ENCODE measurements at regions not wholly inside any gene's neighbourhood (a gene's known extent, or its start where the extent isn't known, plus 50 kb on each side); places are given as distances from the start of the nearest gene placed in this dataset.
A peak's percentile ranks its signal among the peaks of the same experiment; 100 is the strongest.
"Not testable (repeated sequence)": the region's sequence is repeated elsewhere in the genome, so short reads cannot be mapped to it uniquely, and the experiment has no call there.

DNA sequence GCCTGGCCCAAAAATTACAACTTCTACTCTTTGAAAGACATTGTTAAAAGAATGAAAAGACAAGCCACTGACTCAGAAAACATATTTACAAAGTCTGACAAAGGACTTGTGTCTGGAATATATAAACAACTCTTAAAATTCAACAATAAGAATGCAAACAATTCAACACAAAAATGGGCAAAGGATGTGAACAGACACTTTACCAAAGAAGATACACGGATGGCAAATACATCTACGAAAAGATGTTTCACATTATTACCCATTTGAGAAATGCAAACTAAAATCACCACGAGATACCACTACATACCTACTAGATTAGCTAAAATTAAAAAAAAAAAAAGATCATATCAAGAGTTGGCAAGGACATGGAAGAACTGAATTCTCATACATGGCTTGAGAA lies 80.8 kb upstream of the METRNL start:
- no peak for DNase-seq (ENCODE audit: low read depth)

DNA sequence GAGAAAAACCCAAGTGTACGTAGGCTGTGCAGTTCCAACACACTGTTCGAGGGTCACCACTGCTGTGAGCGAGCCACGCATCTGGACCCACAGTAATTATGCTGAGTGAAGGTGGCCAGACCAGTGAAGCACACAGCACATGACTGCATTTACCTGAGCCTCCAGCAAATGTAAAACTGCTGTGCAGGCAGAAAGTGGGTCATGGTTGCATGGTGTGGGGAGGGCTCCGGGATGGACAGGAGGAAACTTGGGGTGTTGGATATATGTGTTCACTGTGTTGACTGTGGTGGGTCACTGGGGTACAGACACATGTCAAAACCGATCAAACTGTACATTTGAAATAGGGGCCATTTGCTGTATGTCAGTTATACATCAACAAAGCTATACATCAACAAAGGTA lies 78.7 kb upstream of the METRNL start:
- DNase-seq (ENCODE audit: low read depth) = no peak

DNA sequence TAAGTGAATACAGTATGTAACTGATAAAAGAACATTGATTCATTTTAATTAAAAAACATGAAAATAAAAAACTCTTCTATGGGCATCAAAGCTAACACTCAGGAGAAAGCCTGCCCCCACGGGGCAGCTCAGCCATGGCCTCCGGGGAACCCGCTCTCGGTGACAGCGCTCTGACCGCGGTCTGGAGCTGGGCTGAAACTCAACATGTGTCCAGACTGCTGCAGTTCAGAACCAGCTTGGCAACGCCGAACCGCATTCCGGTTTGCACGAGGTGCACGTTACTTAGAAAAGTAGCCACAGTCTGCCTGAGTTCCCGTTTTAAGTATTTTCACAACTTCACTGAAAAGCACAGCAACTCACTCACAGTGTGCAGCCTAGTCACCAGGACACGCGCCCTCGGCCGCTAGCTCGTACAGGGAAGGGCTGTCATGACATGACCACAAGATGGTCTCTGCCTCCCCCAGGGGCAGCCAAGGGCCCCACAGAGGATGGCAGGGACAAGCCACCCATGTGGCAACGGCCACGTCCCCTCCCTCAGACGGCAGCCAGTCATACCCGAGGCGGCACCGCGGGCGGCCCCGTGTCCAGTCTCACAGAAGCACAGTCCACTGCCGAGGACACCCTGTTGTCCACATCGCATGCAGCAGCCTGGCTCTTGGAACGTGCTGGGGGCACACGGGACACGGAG lies 77.1 kb upstream of the METRNL start:
- no peak for DNase-seq (ENCODE audit: low read depth)

DNA sequence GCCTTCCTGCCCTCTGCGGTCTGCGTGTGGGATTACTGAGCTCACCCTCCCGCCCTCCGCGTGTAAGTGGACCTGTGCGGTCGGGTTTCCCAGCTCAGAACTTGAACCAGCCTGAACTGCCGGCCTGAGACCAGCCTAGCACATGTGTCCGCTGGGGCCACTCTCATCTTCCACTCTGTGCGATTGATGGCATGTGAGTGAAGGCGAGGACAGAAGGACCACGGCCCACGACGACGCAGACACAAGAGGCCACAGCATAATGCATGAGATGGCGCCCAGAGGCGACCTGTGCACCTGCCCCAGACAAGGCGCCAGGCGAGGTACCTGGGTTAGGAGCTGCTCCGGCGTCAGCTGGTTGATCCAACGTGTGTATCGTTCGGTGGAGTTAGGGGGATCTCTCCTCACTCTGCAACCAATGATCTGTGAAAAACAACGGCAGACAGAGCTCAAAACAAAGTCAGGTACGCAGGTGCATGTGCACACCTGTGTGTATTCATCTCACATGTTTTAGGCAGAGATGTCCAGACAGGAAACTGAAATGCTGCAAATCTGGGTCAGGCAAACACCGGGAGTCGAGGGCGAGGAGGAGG lies 74.5 kb upstream of the METRNL start:
- DNase-seq (ENCODE audit: low read depth) = no peak

DNA sequence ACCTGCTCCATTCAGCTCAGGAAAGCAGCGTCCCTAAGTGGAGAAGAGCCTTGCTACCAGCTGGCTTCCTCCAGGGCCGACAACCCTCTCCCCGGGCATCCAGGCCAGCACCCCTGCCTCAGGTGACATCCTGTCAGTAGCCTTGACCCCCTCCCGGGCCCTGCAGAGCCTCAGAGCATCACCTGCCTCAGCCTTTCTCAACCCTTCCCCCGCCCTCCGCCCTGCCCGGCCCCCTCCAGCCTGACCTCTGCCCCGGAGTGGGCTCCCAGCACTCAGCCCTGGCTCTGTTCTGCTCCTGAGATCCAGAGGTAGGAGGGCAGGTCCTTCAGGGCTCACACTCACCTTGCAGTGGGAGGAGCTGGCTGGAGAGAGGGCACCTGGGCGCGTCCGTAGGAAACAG lies 73.8 kb upstream of the METRNL start:
- no peak for DNase-seq (ENCODE audit: low read depth)

DNA sequence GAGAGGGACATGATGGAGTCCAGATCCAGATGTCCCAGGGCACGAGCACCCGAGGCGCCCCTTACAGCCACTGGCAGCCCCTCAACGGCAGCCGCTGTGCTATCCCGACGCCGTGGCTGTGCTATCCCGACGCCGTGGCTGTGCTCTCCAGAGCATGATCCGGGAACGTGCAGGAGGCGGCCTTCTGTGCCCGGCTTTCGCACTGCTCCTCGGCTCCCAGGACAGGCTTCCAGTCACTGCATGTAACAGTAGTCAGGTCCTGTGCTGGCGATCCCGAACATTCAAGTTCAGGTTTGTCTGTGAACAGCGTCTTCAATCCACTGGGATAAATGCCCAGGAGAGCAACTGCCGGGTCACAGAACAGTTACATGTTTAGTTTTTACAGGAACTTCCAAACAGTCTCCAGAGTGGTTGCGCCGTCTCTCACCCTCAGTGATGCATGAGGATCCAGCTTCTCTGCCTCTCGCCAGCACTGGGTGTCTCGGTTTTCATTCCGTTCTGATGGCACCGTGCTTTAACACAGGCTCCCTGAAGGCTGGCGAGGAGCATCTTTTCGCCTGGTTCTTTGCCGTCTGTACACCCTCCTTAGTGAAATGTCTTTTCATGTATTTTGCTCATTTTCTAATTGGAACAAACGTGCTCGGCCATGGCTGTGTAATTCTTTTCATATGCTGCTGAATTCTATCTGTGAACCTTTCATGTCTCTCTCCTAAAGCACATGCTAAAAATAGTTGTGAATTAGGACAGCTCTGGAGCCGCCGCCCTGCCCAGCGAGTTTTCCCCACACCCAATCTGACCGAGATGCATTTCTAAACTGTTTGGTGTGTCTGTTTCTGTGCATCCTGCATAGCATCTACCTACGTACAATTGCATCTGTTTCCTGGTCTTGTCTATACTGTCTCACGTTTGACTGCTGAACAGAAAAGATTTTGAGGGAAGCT lies 72.6 kb upstream of the METRNL start:
- no peak for DNase-seq (ENCODE audit: low read depth)

DNA sequence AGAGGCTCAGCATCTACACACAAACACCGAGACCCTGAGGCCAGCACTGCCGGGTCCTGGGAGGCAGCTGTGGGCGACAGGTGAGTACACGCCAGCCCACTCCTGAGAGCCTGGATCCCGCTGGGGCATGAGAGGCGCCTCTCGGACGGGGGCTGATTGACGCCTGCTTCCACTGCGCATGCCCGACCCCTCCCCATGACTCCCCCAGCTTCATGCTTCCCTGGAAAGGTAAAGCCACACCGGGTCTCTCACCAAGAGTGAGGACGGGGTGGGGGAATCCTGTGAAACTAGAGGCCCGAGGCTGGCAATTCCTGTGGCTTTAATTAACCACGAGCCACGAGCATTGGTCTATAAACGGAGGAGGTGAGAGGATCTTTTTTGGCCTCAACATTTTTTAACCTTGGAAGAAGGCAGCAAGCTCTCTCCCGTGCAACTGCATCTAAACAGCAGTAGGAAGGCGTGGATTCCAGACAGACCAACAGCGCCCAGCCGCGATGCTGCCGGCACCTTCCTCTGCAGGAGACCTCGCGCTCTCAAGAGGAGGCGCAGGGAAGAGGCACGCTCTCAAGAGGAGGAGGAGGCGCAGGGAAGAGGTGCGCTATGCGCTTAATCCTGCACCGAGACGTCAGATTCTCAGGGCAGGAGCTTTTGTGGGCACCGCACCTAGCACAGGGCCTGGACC lies 71.8 kb upstream of the METRNL start:
- peak; percentile 3 for DNase-seq (ENCODE audit: low read depth)

DNA sequence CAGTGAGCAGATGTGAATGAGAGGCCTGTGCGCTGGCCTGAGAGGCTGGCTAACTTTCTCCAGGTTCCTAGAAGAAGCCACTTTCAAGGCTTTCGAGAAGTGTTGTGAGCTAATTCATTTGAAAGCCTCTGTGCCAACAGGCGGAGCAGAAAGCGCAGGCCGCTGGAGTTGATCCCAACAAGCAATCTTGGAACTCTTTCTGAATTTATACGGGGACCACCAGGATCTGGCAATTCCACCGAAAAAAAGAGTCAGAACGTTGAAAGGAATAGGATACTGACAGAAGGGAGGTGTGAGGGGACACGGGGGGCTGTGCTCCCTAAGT lies 71.3 kb upstream of the METRNL start:
- DNase-seq (ENCODE audit: low read depth) = no peak

DNA sequence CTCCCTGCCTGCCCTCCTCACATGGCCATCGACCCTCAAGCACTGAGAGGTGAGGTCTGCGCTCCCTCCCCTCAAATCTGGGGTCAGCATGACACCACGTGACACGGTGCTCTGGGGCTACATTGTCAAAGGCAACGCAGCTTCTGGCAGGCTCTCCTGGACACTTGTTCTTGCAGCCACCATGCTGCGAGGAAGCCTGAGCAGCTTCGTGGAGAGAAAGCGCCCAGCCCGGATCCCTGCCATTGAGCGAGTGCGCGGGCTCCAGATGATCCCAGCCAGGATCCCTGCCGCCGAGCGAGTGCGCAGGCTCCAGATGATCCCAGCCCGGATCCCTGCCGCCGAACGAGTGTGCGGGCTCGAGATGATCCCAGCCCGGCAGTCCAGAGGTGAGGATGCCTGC lies 70.9 kb upstream of the METRNL start:
- DNase-seq (ENCODE audit: low read depth) = no peak

DNA sequence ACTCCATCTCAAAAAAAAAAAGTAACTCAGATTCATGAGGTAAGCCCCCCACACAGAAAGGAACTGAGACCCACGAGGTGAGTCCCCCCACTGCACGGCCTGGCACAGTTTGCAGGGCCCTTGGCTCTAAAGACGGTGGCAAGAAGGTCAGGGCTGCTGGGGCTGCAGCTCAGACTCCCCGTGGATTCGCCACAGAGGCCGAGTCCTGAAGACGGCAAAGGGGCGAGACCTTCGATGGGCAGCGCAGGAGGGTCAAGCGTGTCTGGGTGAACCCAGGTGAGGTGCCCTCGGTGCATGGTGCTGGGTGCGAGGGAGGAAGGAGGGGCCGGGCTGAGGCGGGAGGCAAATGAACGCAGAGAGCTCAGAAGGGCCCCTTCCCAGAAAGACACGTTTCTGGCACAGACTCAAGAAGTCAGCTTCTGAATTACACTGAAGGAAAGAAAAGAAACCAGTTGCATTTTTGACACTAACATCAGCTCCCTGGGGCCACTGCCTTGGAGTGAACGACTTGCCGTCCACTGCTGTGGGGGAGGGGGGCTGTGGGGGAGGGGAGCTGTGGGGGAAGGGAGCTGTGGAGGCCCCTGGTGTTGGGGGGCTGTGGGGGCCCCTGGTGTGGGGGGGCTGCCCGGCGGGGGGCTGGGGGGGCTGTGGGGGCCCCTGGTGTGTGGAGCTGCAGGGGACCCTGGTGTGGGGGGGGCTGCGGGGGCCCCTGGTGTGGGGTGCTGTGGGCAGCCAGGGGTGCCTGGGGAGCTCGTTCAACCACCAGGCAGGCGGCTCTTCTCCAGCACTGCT lies 69.8 kb upstream of the METRNL start:
- DNase-seq (ENCODE audit: low read depth) = no peak

DNA sequence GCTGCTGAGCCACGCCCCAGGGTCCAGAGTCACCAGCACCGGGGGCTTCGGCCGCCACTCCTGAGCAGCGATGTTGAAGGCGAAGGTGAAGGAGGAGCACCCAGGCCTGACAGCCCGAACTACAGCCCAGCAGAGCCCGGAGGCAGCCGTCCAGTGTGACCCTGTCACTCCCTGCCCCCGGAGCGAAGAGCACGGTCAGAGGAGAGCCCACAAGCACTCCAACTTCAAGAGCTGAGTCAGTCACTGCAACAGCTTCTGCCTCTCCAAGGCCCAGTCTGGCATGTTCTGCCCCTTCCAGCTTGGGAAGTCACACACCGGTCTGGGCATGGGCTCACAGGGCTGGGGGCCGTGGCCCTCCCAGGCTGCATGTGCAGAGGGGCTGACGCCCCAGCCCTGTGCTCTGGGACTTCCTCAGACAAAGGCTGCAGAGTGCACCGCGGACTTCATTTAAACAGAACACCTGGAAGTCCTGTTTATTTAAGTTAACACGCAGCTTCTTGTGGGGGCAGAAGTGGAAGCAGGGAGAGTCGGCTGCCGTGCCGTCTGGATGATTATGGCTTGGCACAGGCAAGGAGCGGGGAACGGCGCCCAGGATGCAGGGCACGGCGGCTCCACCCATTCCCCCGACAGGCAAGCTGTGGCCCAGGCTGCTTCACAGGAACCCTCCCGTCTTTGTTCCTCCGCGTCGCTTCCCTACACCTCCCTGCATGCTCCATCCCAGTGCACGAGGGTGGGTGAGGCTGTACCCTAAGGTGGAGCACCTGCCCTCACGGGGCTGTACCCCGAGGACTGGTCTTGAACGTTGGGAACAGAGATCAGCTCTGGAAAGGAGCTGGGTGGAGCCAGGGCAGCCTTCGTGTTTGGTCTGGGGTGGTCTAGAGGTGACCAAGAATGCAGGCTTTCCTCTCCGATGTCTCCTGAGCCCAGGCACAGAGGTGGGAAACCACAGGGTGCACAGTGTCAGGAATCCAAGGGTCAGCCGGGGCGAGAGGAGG lies 68.9 kb upstream of the METRNL start:
- DNase-seq (ENCODE audit: low read depth) = no peak

DNA sequence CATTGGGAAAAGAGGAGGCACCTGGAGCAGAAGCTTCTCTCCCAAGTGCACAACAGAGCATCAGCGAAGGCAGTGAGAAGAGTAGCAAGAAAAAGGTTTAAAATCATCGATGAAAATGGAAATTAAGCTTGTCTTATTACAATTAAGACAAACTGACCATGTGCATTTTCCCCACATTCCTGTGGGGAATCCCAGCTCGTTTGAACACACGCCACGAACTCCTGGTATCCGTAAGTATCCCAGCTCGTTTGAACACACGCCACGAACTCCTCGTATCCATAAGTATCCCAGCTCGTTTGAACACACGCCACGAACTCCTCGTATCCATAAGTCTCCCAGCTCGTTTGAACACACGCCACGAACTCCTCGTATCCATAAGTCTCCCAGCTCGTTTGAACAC lies 67.7 kb upstream of the METRNL start:
- DNase-seq (ENCODE audit: low read depth) = not testable (repeated sequence)

DNA sequence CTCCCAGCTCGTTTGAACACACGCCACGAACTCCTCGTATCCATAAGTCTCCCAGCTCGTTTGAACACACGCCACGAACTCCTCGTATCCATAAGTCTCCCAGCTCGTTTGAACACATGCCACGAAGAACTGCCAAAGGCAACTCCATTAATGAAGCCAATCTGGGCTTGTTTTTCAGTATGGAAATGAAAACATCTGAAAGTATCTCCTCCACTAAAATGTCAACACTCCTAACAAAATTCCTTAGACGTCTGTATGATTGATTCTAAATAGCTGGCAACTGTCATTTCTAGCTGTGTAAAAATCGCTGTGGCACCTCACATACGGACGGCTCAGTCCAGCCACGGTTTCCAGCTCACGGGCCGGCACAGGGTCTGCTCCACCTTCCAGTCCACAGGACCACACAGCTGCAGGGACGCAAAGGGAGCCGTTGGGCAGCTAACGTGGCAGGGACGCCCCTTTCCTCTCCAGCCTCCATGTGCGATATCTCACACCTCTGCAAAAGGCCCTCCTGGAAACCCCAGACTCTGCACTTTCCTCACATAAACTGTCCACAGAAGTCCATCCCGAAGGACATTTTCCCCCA lies 67.1 kb upstream of the METRNL start:
- DNase-seq (ENCODE audit: low read depth) = no peak

DNA sequence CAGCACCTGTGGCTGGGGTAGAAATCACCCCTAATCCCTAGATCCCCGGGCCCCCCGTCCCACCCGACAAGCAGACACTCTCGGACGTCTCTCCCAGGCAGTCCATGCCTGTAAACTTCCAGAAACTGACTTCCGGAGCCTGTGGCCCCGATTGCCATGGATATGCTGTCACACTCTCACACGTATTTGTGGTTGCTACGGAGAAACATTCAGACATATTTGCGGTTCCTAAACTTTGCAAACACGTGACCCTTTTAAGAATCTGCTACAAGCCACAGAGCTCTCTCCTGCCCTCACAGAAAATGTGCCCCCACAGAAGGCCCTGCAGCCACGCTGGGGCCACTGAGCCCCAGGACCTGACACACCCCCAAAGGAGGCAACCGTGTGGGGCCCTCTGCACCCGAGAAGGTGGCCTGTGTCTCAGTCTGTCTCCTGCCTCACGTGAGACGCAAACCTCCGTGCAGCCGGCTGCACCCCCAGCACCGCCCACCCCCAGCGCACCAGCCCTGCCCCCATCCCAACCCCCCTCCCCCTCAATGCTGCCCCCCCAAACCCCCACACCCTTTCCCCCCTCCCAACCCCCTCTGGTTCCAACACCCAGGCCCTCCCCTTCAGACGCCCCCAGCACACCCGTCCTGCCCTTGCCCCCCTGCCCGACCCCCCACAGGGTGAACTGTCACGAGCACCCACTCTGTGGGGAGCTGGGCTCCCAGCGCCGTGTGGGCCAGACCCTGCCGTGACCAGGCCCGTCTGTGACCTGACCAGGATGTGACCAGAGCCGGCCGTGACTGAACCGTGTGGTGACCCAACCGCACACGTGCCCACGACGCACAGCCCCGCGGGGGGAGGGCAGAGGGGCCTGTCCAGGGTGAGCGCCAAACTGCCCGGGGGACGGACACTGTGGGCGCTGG lies 66.3 kb upstream of the METRNL start:
- DNase-seq (ENCODE audit: low read depth) = peak; percentile 11

DNA sequence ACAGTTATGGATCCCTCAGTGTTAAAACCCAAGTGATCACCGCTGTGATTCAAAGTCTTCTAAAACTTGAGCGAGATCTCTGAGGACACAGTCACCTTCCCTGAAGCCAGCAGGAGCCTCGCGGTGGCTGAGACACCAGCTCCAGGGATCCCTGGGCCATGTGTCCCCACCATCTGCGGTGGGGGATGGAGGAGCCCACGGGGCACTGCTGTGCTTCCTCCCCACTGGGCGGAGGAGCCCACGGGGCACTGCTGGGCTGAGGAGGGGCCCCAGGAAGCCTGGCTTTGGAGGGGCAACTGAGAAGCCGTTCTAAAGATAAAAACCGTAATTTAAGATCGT lies 65.7 kb upstream of the METRNL start:
- no peak for DNase-seq (ENCODE audit: low read depth)

DNA sequence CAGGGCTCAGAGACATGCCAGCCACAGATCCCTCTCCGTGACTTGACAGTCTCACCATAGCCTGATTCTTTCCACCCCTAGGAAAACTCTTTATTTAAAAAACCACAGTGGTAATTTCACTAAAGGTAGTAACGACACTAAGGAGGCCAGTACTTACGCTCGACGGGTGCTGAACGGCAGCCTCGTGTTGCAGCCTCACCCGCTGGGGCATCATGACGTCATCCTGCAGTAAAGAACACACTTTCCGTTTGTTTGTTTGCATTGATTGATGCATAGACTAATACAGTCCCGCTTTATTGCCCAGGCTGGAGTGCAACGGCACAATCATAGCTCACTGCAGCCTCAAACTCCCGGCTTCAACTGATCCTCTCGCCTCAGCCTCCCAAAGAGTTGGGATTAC lies 65.1 kb upstream of the METRNL start:
- no peak for DNase-seq (ENCODE audit: low read depth)

DNA sequence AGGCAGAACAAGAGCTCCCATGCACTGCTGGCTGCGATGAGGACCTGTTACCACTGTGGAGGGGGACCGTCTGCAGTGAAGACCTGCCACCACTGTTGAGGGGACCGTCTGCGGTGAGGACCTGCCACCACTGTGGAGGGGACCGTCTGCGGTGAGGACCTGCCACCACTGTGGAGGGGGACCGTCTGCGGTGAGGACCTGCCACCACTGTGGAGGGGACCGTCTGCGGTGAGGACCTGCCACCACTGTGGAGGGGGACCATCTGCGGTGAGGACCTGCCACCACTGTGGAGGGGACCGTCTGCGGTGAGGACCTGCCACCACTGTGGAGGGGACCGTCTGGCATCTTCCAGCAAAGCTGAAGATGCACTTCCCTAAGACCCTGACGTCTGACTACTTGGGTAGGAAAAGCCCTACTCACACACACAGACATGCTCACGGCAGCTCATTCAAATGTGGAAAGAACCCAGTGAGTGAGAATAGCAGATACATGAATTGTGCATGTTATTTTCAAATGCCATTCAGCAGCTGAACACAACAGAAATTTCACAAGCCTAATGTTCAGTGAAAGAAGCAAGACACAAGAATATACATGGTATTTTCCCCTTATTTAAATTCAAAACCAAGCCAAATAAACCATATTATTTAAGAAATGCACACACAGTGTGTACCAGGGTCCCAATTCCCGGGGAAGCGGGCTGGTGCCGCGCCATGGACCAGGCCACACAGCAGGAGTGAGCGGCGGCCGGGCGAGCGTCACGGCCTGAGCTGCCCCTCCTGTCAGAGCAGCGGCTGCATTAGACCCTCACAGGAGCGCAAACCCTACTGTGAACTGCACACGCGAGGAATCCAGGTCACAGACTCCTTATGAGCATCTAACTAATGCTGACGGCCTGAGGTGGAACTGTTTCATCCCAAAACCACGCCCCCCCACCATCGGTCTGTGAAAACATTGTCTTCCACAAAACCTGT lies 64.2 kb upstream of the METRNL start:
- DNase-seq (ENCODE audit: low read depth) = no peak

DNA sequence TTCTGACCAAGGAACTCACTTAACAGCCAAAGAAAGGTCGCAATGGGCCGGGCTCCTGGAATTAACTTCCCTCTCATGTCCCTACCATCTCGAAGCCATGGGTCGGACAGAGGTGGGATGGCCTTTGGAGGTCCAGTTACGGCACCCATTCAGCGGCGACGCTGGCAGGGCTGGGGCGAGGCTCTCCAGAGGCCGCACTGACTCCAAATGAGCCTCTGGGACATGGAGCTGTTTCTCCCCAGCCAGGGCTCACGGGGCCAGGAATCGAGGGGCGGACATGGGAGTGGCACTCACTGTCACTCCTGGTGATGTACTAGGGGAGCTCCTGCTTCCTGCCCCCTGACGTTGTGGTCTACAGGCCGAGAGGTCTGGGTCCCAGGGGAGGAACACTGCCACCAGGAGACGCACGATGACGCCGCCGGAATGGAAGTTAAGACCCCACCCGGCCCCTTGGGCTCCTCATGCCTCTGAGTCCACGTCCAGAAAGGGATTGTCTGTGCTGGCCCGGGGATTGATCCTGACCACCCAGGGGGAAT lies 60.7 kb upstream of the METRNL start:
- DNase-seq (ENCODE audit: low read depth) = no peak

Measured in M059J (cell line).